Mucosa of descending colon (tissue), 3 donors: ENCODE measurements at regions not wholly inside any gene's neighbourhood (a gene's known extent, or its start where the extent isn't known, plus 50 kb on each side); places are given as distances from the start of the nearest gene placed in this dataset.
A peak's percentile ranks its signal among the peaks of the same experiment; 100 is the strongest.

ENCODE experiments used
- ATAC-seq: fragments of 200-7000 bp; cut with Tn5 transposase; one replicate; pipeline ENCODE4 v1.9.1; 2020; ENCODE audit warnings: mild to moderate bottlenecking, moderate library complexity
- DNase-seq, 3 donors: peaks; one replicate each; pipeline ENCODE4 v3.0.0-alpha.2; 2020
- H3K36me3 ChIP-seq: fragments of 200-600 bp; one replicate; pipeline ENCODE4 v1.8.0; 2021; ENCODE audit warnings: low read depth, mild to moderate bottlenecking
- H3K4me1 ChIP-seq: fragments of 200-600 bp; one replicate; pipeline ENCODE4 v1.8.0; 2021; ENCODE audit warnings: low read depth, mild to moderate bottlenecking
- H3K4me3 ChIP-seq: fragments of 200-600 bp; one replicate; pipeline ENCODE4 v1.8.0; 2021; ENCODE audit warnings: mild to moderate bottlenecking
- H3K9me3 ChIP-seq: fragments of 200-600 bp; one replicate; pipeline ENCODE4 v1.8.0; 2021; ENCODE audit warnings: mild to moderate bottlenecking
- CTCF ChIP-seq: fragments of 200-600 bp; IDR thresholded peaks from one replicate; pipeline ENCODE4 v1.8.0; 2022; ENCODE audit warnings: antibody characterized with exemption, mild to moderate bottlenecking
- intact Hi-C, 2 donors: fragments of 100-400 bp; cut with DNase I in 1 of 2; cut with micrococcal nuclease in 1 of 2; formaldehyde crosslinking; loops; one replicate each; pipeline versions ENCODE4 v1.11.0 to v1.11.1; 2022; cut with DNase I, micrococcal nuclease
- donor health status: DM: no; HTN: no; CAD: no; lungs with moderate emphysema.
- donor health status: DM: no; HTN: no; CAD: no.
- donor health status: DM: no; HTN: yes; CAD: no.

- intact Hi-C loops: no loop called here
- Histone ChIP-seq H3K4me1 (no peaks in the 10 kb centered on the region), H3K36me3 (no peaks in the 10 kb centered on the region), H3K9me3 (no peaks in the 10 kb centered on the region), H3K4me3 (no peak overlapping the region)
- DNase-seq: no peak
- no peak for ATAC-seq
- TF ChIP-seq CTCF: no peak
Measured at GRCh38 chr12:67917811-67918210, 71.4 kb upstream of the IFNG-AS1 start.

- intact Hi-C loops: no loop called here
- Histone ChIP-seq H3K4me3 (no peak overlapping the region), H3K36me3 (no peaks in the 10 kb centered on the region), H3K4me1 (no peaks in the 10 kb centered on the region), H3K9me3 (no peaks in the 10 kb centered on the region)
- no peak for TF ChIP-seq CTCF
- ATAC-seq (no peak), DNase-seq (no peak)
Measured at GRCh38 chr12:67918441-67918840, 70.8 kb upstream of the IFNG-AS1 start.

- intact Hi-C loops: no loop called here
- Histone ChIP-seq H3K9me3 (no peaks in the 10 kb centered on the region), H3K4me1 (no peaks in the 10 kb centered on the region), H3K4me3 (no peak overlapping the region), H3K36me3 (no peaks in the 10 kb centered on the region)
- TF ChIP-seq CTCF: no peak
- ATAC-seq: no peak
- no peak for DNase-seq
Measured at GRCh38 chr12:67919406-67919805, 69.8 kb upstream of the IFNG-AS1 start.

GRCh38 chr12:67920413-67920812 lies 68.8 kb upstream of the IFNG-AS1 start:
- Histone ChIP-seq H3K4me1 (no peaks in the 10 kb centered on the region), H3K4me3 (no peak overlapping the region), H3K36me3 (no peaks in the 10 kb centered on the region), H3K9me3 (no peaks in the 10 kb centered on the region)
- DNase-seq: no peak
- no peak for TF ChIP-seq CTCF
- peak; percentile 29 for ATAC-seq
- intact Hi-C loops: no loop called here

GRCh38 chr12:67921286-67921685 lies 68.0 kb upstream of the IFNG-AS1 start:
- peak; percentile 39 for ATAC-seq

More at GRCh38 chr12:67921286-67921685, 68.0 kb upstream of the IFNG-AS1 start:
- no peak for TF ChIP-seq CTCF
- intact Hi-C loops: no loop called here
- Histone ChIP-seq H3K9me3 (no peaks in the 10 kb centered on the region), H3K36me3 (no peaks in the 10 kb centered on the region), H3K4me1 (no peaks in the 10 kb centered on the region), H3K4me3 (no peak overlapping the region)
- no peak for DNase-seq
